Panc1 (cell line): ENCODE measurements at regions not wholly inside any gene's neighbourhood (a gene's known extent, or its start where the extent isn't known, plus 50 kb on each side); places are given as distances from the start of the nearest gene placed in this dataset.

Experiments
- ATAC-seq: fragments of 200-7000 bp; cut with Tn5 transposase; 2 replicates; pipeline ENCODE4 v1.9.1; 2020; ENCODE audit warnings: mild to moderate bottlenecking, moderate library complexity
- BruUV-seq: library from RNA; stranded (reverse); fragments of 400-500 nt; replicated peaks from 2 replicates; lab custom pipeline; 2021; lab: Mats Ljungman, UMichigan
- CTCF ChIA-PET: fragments of 300-600 bp; sonication (Branson Sonifier 250); formaldehyde crosslinking; loops from one replicate; lab custom pipeline; 2022; ENCODE audit warnings: antibody characterized with exemption; lab: Charles Lee
- POLR2A ChIA-PET: fragments of 300-600 bp; sonication (Branson Sonifier 250); formaldehyde crosslinking; loops from one replicate; lab custom pipeline; 2022; ENCODE audit warnings: antibody characterized with exemption; lab: Charles Lee
- DNase-seq: peaks from one replicate; pipeline ENCODE4 v3.0.0-alpha.2; 2010; ENCODE audit warnings: low read depth, low spot score
- H3K27ac ChIP-seq: 2 replicates; pipeline ENCODE4 v1.5.1; 2011; ENCODE audit warnings: mild to moderate bottlenecking, low read length, inconsistent platforms
- H3K27me3 ChIP-seq: fragments of 200-500 bp; sonication (Bioruptor generic); 2 replicates; pipeline ENCODE4 v1.6.0; 2014; ENCODE audit warnings: low read length, inconsistent platforms; ENCODE audit not compliant: control insufficient read depth, insufficient read depth
- H3K36me3 ChIP-seq: fragments of 200-500 bp; sonication (Bioruptor generic); 2 replicates; pipeline ENCODE4 v1.5.1; 2014; ENCODE audit warnings: inconsistent platforms, mild to moderate bottlenecking, low read length, moderate library complexity; ENCODE audit not compliant: control insufficient read depth, insufficient read depth
- H3K4me1 ChIP-seq: 2 replicates; pipeline ENCODE4 v1.5.1; 2011; ENCODE audit warnings: inconsistent platforms, mild to moderate bottlenecking, low read length, moderate library complexity; ENCODE audit not compliant: control insufficient read depth, insufficient read depth
- H3K4me3 ChIP-seq, 2 experiments: 2 replicates each; pipeline ENCODE4 v1.5.1; 2011 to 2012; ENCODE audit warnings: low read depth in 2 of 2, low read length in 2 of 2, mild to moderate bottlenecking in 2 of 2, inconsistent platforms in 1 of 2, moderate library complexity in 1 of 2
- H3K9me3 ChIP-seq: fragments of 200-500 bp; sonication (Bioruptor generic); 2 replicates; pipeline ENCODE4 v1.5.1; 2014; ENCODE audit warnings: low read depth, mild to moderate bottlenecking, inconsistent platforms, low read length, moderate library complexity; ENCODE audit not compliant: control insufficient read depth, insufficient read depth
- POLR2AphosphoS5 ChIP-seq: IDR thresholded peaks from 2 replicates; pipeline ENCODE4 v1.6.1; 2012; ENCODE audit warnings: mild to moderate bottlenecking, low read depth, low read length, moderate library complexity
- SIN3A ChIP-seq: IDR thresholded peaks from 2 replicates; pipeline ENCODE4 v1.6.1; 2012; ENCODE audit warnings: low read depth, mild to moderate bottlenecking, low read length, moderate library complexity, borderline replicate concordance; ENCODE audit not compliant: insufficient read depth
- TCF7L2 ChIP-seq: IDR thresholded peaks from 2 replicates; pipeline ENCODE4 v1.6.1; 2011; ENCODE audit warnings: mild to moderate bottlenecking, low read depth, low read length, inconsistent platforms
- in situ Hi-C: cut with HindIII; loops from 2 replicates; pipeline ENCODE4 v1.10.0; 2016; ENCODE audit warnings: low sequenced_read_pairs, low pct_unique_long_range_greater_than_20kb
- intact Hi-C: fragments of 100-400 bp; cut with micrococcal nuclease; formaldehyde crosslinking; loops from one replicate; pipeline ENCODE4 v1.10.0; 2022; ENCODE audit not compliant: unreplicated experiment
- TF ChIP-seq, protein P1 (sequence below): fragments of 450-650 bp; IDR thresholded peaks from 2 replicates; pipeline ENCODE4 v1.5.1; 2017; ENCODE audit warnings: mild to moderate bottlenecking
- TF ChIP-seq, protein P2 (sequence below), 2 experiments: IDR thresholded peaks; 2 replicates each; pipeline ENCODE4 v1.6.1; 2011 to 2012; ENCODE audit warnings: low read depth in 2 of 2, control low read depth in 1 of 2, low read length in 1 of 2, mild to moderate bottlenecking in 1 of 2, moderate library complexity in 1 of 2; ENCODE audit not compliant: insufficient read depth in 1 of 2

DNA sequence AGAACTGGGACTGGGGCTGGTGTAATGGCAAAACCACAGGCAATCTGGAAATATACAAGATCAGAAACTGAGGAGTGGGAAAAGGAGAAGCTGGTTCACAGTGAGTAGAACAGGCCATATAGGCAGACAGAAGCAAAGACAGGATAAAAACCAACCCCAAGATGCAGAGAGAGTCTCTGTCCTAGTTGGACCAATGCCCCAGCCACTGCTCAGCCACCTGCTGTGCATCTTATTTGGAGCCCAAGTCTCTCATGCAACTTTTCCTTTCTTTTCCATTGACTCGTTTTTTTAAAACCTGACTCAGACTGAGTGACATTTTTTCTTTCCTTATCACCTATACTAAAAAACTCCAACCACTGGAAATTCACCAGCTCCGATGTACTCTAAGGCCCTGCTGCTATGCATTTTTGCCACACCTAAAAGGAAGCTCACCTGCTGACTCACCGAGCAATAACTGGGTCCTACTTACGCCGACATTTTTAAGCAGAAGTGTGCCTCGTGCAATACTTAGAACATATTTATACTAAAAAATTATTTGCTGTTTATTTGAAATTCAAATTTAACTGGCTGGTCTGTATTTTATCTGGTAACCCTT lies 100.8 kb upstream of the XYLT1 start:
- Histone ChIP-seq H3K9me3 (no peaks in the 10 kb centered on the region), H3K4me3 (no peak overlapping the region), H3K27ac (no peak overlapping the region), H3K4me1 (no peaks in the 10 kb centered on the region), H3K27me3 (no peaks in the 10 kb centered on the region; the same call in 1 of the 2 replicates), H3K36me3 (no peaks in the 10 kb centered on the region)
- no TSS peak for BruUV-seq
- in situ Hi-C loops: no loop called here
- DNase-seq (no peak), ATAC-seq (no peak)
- POLR2A ChIA-PET: no interaction called here
- TF ChIP-seq POLR2AphosphoS5: no peak
- intact Hi-C loops: no loop called here
- CTCF ChIA-PET: no interaction called here

DNA sequence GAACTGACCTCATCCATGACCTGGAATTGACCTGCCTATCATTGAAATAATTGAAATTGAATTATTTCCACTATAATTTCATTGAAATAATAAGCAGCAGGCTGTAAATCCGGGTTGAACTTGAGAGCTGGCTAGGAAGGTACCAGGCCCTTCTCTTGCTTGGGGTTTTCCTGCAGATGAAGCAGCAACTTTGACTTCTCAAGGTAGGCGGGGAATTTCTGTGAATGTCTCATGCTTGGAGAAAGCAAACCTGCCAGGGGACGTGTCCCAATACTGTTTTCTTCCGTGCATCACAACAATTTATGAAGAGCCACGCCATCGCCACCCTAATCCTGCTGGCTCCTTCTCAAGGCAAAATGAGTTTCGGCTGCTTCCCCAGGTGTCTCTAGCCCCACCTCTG lies 97.5 kb upstream of the XYLT1 start:
- in situ Hi-C loops (no loop called here), intact Hi-C loops (no loop called here)
- Histone ChIP-seq H3K4me3 (no peak overlapping the region), H3K36me3 (no peaks in the 10 kb centered on the region), H3K27ac (no peak overlapping the region), H3K27me3 (no peaks in the 10 kb centered on the region; the same call in 1 of the 2 replicates), H3K4me1 (no peaks in the 10 kb centered on the region), H3K9me3 (no peaks in the 10 kb centered on the region)
- TF ChIP-seq SIN3A: no peak
- ATAC-seq (no peak), DNase-seq (no peak)
- no TSS peak for BruUV-seq
- ChIA-PET CTCF (no interaction called here), POLR2A (no interaction called here)

DNA sequence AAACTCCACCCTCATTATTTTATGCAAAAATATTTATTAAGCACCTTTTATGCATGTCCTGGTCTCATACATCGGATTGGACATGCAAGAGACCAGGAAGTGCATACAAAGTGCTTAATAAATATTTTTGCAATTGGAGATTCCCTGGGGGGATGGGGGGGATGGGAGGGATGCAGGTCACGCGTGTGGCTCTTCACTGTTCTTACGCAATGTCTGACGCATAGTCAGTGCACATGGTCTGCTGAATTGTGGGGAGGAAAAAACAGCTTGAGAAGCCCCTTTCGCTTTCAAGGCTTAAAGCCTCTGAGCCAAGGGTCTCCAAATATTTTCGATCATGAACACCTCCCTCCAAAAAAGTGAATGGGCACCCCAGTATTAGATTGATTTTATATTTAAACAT lies 96.7 kb upstream of the XYLT1 start:
- TF ChIP-seq POLR2AphosphoS5: no peak
- TF ChIP-seq SIN3A: no peak
- TF ChIP-seq, protein P1, sequence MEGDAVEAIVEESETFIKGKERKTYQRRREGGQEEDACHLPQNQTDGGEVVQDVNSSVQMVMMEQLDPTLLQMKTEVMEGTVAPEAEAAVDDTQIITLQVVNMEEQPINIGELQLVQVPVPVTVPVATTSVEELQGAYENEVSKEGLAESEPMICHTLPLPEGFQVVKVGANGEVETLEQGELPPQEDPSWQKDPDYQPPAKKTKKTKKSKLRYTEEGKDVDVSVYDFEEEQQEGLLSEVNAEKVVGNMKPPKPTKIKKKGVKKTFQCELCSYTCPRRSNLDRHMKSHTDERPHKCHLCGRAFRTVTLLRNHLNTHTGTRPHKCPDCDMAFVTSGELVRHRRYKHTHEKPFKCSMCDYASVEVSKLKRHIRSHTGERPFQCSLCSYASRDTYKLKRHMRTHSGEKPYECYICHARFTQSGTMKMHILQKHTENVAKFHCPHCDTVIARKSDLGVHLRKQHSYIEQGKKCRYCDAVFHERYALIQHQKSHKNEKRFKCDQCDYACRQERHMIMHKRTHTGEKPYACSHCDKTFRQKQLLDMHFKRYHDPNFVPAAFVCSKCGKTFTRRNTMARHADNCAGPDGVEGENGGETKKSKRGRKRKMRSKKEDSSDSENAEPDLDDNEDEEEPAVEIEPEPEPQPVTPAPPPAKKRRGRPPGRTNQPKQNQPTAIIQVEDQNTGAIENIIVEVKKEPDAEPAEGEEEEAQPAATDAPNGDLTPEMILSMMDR: no peak
- no peak for TF ChIP-seq TCF7L2
- TF ChIP-seq, protein P2, sequence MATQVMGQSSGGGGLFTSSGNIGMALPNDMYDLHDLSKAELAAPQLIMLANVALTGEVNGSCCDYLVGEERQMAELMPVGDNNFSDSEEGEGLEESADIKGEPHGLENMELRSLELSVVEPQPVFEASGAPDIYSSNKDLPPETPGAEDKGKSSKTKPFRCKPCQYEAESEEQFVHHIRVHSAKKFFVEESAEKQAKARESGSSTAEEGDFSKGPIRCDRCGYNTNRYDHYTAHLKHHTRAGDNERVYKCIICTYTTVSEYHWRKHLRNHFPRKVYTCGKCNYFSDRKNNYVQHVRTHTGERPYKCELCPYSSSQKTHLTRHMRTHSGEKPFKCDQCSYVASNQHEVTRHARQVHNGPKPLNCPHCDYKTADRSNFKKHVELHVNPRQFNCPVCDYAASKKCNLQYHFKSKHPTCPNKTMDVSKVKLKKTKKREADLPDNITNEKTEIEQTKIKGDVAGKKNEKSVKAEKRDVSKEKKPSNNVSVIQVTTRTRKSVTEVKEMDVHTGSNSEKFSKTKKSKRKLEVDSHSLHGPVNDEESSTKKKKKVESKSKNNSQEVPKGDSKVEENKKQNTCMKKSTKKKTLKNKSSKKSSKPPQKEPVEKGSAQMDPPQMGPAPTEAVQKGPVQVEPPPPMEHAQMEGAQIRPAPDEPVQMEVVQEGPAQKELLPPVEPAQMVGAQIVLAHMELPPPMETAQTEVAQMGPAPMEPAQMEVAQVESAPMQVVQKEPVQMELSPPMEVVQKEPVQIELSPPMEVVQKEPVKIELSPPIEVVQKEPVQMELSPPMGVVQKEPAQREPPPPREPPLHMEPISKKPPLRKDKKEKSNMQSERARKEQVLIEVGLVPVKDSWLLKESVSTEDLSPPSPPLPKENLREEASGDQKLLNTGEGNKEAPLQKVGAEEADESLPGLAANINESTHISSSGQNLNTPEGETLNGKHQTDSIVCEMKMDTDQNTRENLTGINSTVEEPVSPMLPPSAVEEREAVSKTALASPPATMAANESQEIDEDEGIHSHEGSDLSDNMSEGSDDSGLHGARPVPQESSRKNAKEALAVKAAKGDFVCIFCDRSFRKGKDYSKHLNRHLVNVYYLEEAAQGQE (IDR thresholded peaks at IDR 0.05; ENCODE audit: insufficient read depth in 1 of 2, low read depth in 2 of 2, low read length in 1 of 2): no peak
- ChIA-PET POLR2A (no interaction called here), CTCF (no interaction called here)
- no peak overlapping the region for H3K4me3 ChIP-seq
- no peak overlapping the region for H3K27ac ChIP-seq
- H3K36me3 ChIP-seq: no peaks in the 10 kb centered on the region
- H3K4me1 ChIP-seq: no peaks in the 10 kb centered on the region
- in situ Hi-C loops (no loop called here), intact Hi-C loops (no loop called here)
- no peaks in the 10 kb centered on the region for H3K9me3 ChIP-seq
- ATAC-seq (no peak), DNase-seq (no peak)
- BruUV-seq: no TSS peak
- no peaks in the 10 kb centered on the region; the same call in 1 of the 2 replicates for H3K27me3 ChIP-seq
